Activated T-cell treated with anti-CD3 and anti-CD28 coated beads, Interleukin-2, amount 50 U/mL, for 48 hours (primary cell): ENCODE measurements at regions not wholly inside any gene's neighbourhood (a gene's known extent, or its start where the extent isn't known, plus 50 kb on each side); places are given as distances from the start of the nearest gene placed in this dataset.
"Not testable (repeated sequence)": the region's sequence is repeated elsewhere in the genome, so short reads cannot be mapped to it uniquely, and the experiment has no call there.

ENCODE experiments used
- DNase-seq, 2 experiments: peaks; one replicate each; pipeline ENCODE4 v3.0.0-alpha.2; 2020

- no peak for DNase-seq
Observed at GRCh38 chr19:30103981-30104380, 161.9 kb downstream of the URI1 start.

DNA sequence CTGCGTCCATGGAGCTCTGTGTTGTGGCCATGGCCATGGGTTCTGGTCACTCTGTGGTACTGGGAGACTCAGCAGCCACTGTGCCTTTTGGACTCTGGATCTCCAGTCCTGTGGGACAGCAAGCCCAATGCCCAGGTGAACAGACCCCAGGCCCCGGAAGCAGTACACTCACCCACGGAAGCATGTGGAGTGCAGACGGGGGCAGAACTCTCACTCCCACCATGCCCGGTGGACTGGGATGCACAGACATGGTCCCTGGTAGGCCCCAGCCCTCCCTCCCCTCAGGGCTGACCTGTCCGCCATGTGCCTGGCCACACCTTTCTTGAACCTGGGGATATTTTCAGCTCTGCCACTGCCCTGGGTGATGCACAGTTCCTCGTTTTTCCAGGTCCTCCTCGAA, 163.3 kb downstream of the URI1 start:
- no peak for DNase-seq

DNA sequence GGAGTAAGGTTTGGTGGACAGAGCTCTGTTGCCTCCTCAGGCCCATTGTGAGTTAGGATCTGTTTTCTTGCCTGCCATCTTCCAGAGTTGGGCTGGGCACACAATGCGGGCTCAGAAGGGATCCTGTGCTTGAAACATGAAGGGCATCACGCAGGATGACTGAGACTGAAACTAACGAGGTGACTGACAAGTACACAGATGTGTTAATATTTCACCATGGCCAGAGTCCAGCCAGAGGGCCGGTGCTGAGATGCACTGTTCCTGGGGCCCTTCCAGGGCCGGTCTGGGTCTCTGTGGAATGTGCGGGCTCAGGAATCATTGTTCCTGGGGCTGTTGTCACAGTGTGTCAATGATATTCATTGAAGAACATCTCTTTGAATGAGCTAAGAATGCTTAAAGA, 163.7 kb downstream of the URI1 start:
- DNase-seq: no peak

GRCh38 chr19:30106417-30107095, 164.5 kb downstream of the URI1 start:
- no peak for DNase-seq

DNA sequence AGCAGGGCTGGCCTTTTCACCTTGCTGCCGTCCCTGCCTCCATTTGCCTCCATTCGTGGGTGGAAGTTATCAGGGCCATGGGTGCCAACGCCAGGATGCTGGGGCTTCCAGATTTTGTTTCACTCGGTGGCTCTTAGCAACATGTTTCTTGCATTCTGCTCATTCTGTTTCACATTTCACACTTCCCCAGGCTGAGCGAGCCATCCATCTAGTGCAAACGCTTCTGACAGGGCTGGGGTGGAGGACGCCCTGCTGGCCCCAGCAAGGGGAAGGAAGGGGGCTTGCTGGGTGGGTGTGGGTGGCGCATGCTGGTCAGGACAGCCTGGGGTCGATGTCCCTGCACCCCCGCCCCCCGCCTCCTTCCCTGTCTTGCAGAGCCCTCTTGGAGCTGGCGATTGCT, 165.2 kb downstream of the URI1 start:
- no peak for DNase-seq

DNA sequence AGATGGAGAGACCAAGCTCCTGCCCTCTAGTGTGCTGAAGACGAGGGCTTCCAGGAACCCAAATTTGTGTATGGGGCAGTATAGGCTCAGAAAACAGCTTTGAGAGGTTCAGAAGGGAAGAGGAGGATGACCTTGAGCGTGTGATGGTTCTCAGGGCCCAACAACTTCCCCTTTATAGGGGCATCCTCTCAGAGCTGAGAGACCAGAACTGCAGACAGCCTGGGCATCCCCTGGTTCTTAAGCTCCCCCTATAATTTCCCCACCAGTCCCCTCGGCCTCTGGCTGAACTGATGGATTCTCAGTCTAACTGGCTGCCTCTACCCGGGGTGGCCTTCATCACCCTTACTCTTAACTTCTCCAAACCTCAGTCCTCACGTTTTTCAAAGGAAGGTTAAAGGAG, 167.5 kb downstream of the URI1 start:
- DNase-seq: no peak

DNA sequence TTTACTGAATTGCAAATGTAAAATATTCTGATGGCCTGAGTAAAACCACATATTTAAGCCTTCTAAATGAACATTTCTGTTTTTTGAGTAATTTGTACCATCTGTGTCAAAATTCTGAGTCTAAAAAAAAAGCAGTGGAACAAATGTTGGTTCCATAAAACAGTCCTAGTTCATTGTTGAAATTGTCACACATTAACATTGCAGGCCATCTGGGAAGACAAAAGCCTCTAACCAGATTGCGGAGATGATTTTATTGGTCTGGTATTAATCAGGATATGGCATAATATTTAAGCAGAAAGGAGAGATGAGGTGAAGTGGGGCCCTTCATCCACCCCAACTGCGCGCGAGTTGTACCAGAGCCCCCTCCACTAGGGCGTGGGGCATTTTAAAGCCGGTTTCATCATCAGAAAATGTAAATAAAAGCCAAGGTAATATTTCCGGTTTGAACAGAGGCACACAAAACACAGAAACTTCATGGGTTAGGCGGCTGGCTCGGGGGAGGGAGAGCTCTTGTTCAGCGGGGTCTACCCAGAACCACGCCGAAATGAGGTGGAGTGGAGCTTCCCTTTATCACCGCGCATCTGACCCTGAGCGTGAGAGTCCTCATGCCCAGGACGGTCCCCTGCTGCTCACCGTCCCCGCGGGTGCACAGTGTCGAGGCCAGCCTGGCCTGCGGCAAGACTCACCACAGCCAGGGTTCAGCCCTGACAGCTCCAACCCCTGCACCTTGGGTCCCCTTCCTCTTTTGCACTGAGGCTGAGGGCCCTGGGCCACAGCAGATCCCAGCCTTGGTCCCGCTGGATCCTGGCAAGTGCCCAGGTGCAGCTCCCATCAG, 169.2 kb downstream of the URI1 start:
- DNase-seq: no peak

- no peak for DNase-seq
Observed at GRCh38 chr19:30112171-30112570, 170.1 kb downstream of the URI1 start.

DNA sequence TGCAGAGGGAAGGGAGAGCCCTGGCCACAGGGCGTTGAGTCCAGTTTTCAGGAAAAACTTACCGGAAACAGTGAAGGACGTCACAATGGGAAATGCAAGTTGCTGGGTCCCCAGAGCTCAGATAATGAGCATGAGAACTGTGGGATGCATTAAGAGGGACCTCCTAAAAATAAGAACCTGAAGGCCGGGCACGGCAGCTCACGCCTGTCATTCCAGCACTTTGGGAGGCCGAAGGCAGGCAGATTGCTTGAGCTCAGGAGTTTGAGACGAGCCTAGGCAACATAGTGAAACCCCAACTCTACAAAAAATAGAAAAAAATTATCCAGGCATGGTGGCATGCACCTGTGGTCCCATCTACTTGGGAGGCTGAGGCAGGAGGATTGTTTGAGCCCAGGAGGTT, 170.6 kb downstream of the URI1 start:
- DNase-seq: no peak

DNA sequence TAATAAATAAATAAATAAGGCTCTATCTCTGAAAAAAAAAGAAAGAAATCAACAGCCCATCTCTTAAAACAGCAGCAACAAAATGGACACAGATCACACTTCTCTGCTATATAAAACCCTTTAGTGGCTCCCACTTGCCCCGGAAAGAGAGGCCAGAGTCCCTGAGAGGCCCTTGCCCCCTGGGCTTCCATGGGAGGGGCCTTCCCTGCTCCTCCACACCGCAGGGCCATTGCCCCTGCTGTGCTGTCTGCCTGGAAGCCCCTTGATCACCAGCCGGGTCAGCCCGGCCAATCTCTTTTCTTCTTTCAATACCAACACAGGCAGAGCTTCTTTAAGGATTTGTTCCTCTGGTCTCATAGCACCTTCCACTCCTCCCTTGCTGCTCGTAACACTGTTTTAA, 171.1 kb downstream of the URI1 start:
- DNase-seq: no peak

DNA sequence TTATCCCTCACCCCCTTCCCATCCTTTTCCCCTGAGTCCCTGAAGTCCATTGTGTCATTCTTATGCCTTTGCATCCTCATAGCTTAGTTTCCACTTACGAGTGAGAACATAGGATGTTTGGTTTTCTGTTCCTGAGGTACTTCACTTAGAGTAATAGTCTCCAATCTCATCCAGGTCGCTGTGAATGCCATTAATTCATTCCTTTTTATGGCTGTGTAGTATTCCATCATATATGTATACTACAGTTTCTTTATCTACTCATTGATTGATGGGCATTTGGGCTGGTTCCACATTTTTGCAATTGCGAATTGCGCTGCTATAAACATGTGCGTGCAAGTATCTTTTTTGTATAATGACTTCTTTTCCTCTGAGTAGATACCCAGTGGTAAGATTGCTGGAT, 172.1 kb downstream of the URI1 start:
- not testable (repeated sequence) for DNase-seq

GRCh38 chr19:30115947-30116346, 173.9 kb downstream of the URI1 start:
- no peak for DNase-seq

DNA sequence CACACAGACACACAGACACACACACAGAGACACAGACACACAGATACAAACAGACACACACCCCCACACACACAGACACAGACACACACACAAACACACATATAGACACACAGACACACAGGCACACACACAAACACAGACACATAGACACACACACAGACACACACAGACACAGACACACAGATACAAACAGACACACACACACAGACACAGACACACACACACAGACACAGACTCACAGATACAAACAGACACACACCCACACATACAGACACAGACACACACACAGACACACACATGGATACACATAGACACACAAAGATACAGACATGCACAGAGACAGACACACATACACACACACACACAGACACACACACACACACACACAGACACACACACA, 174.5 kb downstream of the URI1 start:
- no peak for DNase-seq

DNA sequence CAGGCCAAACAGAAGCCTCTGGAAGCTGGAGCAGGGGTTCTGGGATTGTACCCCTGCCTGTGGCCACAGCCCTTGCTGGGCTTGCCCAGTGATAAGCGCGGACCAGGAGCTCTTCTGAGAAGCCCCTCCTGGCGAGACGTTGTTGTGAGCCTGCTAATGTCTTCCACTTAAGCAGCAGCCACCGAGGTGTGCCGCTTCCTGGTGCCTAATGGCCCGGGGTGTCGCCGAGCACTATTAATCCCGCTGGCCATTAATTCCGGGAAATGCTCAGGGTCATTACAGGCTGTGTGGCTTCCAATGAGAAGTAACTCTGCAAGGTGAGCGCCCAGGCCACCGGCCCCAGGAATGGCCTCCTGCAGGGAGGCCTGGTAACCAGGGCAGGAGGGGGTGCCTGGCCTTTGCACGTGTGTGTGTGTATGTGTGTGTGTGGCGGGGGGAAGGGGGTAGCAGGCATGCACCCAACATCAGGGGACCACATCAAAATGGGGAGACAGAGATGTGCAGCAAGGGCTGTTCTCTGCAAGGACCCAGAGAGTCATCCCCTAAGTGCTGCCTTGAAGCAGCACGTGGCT, 175.0 kb downstream of the URI1 start:
- DNase-seq: no peak

DNA sequence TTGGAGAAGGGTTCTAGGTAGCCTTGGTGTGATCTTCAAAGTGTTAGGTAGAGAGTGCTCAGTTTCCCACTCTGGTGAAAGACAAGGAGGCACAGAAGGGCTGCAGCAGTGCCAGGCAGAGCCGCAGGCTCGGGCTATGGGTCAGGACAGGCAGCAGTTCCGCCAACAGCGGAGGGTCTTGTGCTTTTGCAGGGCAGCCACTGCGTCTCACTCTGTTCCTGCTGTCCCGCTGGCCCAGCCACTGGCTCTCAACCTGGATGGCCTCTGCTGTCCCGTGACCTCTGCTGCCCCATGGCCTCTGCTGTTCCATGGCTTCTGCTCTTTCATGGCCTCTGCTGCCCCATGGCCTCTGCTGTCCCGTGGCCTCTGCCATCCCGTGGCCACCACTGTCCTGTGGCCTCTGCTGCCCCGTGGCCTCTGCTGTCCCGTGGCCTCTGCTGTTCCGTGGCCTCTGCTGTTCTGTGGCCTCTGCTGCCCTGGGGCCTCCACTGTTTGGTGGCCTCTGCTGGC, 175.7 kb downstream of the URI1 start:
- no peak for DNase-seq

GRCh38 chr19:30118221-30118620, 176.2 kb downstream of the URI1 start:
- DNase-seq: no peak

DNA sequence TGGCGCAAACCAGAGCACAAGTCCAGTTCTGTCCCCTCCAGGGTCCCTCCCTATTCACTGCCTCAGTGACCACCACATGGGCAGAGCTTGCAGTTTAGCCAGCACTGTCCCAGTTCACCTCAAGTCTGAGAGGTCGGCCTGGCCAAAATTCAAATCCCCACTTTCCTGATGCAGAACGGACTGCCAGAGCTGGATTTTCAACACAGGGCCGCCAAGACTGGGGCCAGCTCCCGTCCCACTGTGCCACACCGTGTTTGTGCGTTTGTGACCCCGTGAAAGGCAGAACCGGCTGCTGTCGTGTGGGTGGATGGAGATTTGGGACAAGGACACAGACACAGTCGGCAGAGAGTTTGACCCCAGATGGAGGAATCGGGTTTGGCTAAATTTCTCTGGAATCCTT, 176.7 kb downstream of the URI1 start:
- DNase-seq: no peak

- no peak for DNase-seq
Observed at GRCh38 chr19:30119180-30119908, 177.3 kb downstream of the URI1 start.

- no peak for DNase-seq
Observed at GRCh38 chr19:30120860-30121484, 178.9 kb downstream of the URI1 start.

- DNase-seq: no peak
Observed at GRCh38 chr19:30122431-30122830, 180.4 kb downstream of the URI1 start.

DNA sequence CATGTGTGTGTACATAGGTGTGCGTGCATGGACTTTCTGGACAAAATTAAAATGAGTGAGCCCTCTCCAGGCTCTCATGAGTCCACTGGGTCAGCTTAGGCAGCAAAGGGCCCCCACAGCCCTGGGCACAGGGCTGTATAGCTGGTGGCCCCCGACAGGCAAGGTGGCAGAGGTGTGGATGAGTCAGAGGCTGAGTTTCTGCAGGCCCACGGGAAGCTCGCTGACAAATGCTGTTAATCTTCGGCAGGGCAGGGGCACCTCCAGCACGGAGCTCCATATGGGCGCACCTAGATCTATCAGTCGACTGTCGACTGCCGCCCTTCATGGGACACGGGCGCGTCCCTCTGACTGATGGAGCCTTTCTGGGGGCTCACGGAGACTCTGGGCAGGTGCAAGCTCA, 181.1 kb downstream of the URI1 start:
- DNase-seq: no peak

DNA sequence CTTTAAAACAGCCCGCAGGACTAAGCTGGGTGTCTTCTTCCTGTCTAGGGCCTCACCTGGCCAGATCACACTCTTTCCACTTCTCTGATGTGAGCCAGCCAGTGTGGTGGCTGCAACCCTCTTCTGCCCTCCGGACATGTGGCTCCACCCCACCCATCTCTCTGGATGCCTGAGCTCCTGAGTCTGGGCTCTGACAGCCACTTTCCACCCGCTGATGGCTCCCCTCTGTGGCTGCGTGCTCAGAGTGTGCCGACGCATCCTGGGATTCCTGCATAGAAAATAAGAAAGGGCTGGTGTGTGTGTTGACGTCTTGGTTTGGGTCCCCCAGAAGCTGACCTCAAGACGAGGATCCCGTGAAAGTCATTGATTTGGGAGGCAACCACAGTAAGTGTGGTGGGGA, 181.6 kb downstream of the URI1 start:
- no peak for DNase-seq

GRCh38 chr19:30128211-30128610, 186.2 kb downstream of the URI1 start:
- no peak for DNase-seq
